ENCODE measurements at regions not wholly inside any gene's neighbourhood (a gene's known extent, or its start where the extent isn't known, plus 50 kb on each side); places are given as distances from the start of the nearest gene placed in this dataset.
"Not testable (repeated sequence)": the region's sequence is repeated elsewhere in the genome, so short reads cannot be mapped to it uniquely, and the experiment has no call there.

- no peak for DNase-seq (ENCODE audit: low read depth)
These were observed 272.1 kb upstream of the DAB2 start for GRCh38 chr5:39696672-39697398.

DNA sequence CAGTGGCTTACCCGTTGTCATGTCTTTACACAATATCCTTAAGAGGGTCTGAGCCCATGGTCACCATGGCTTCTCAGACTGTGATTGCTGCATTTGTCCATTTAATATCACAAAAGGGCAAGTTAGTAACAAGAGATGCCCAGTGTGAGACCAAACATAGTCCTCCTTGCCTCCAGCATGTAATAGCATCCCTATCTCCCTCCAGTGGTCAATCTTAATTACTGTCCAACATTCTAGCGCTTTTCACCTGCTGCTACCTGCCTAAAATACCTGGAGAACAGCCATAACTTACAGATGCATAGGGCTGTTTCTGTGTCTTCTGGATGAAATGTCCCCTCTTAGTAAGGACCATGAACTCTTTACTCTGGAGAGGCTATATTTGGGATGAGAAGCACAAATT, 267.2 kb upstream of the DAB2 start:
- DNase-seq (ENCODE audit: low read depth) = no peak

- no peak for DNase-seq (ENCODE audit: low read depth)
These were observed 266.4 kb upstream of the DAB2 start for GRCh38 chr5:39691136-39691535.

- no peak for DNase-seq (ENCODE audit: low read depth)
These were observed 265.1 kb upstream of the DAB2 start for GRCh38 chr5:39689919-39690318.

DNA sequence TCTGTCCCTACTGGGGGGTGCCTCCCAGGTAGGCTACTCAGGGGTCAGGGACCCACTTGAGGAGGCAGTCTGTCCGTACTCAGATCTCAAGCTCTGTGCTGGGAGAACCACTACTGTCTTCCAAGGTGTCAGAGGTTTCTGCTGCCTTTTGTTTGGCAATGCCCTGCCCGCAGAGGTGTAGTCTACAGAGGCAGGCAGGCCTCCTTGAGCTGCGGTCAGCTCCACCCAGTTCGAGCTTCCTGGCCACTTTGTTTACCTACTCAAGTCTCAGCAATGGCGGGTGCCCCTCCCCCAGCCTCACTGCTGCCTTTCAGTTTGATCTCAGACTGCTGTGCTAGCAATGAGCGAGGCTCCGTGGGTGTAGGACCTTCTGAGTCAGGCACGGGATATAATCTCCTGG, 263.1 kb upstream of the DAB2 start:
- not testable (repeated sequence) for DNase-seq (ENCODE audit: low read depth)

GRCh38 chr5:39680213-39680612, 255.4 kb upstream of the DAB2 start:
- no peak for DNase-seq (ENCODE audit: low read depth)

DNA sequence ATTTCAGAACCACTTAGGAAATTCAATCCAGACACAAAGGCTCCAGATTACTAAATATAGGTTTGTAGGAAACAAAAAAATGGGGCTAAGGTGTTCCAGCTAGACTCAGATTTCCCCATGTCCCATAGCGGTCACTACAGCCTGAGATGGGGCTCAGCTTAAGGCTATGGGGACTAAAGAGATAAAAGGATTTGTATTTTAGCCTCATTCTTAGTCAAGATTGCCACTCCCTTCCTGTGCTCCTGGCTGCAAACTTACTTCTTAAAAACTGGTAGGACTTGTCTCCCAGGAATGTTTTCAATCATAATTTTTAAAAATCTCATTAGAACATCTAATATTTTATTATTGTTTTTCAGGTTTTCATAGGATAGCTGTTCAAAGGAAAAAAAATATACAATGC, 253.8 kb upstream of the DAB2 start:
- no peak for DNase-seq (ENCODE audit: low read depth)

DNA sequence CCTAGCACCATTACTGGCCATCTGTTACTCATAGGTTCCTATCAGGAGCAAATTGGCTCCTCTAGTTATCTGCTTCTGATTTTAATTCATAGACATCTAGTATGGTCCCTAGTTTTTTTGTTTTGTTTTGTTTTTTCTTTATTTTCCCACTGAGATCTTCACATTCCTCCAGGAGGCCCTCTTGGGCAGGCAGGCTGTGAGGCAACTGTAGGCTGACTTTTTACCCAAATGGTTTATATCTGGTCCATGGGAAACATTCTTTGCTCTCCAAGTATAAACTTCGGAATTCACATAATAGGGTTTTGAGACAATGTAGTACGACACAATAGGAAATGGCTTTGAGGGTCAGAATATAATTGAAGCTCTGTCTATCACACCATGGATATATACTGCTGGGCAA, 250.9 kb upstream of the DAB2 start:
- no peak for DNase-seq (ENCODE audit: low read depth)

GRCh38 chr5:39674209-39675082, 249.7 kb upstream of the DAB2 start:
- DNase-seq (ENCODE audit: low read depth) = no peak

DNA sequence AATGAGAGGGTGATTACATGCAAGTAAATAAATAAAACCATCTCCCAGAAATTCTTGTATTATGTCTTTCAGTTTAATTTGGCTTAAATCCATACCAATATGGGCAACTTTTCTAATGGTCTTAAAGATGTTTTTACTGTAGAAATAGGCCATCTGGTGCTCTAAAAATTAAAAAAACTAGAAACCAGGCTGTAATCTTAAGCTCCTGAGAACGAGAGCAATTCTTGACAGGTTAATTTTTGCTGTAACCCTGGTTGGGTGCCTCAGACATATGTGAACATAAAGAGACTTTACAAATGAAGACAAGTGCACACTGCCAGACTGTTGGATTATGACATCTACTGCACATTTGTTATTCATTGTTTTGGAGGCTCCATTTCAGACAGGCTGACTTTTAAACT, 246.8 kb upstream of the DAB2 start:
- DNase-seq (ENCODE audit: low read depth) = no peak

GRCh38 chr5:39670955-39671354, 246.2 kb upstream of the DAB2 start:
- no peak for DNase-seq (ENCODE audit: low read depth)

DNA sequence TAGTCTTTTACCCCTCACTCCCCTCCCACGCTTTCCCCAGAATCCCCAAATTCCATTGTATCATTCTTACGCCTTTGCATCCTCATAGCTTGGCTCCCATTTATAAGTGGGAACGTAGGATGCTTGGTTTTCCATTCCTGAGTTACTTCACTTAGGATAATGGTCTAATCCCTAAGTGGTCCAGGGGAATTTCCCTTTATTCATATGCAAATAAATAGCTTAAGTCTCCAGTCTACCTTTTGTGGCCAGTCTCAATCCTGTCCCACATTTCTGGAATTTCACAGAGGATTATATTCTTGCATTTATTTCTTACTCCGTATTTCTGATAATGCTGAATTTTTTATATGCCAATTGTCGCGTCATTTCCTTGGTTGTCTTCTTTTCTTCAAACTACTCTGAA, 245.6 kb upstream of the DAB2 start:
- DNase-seq (ENCODE audit: low read depth) = no peak

DNA sequence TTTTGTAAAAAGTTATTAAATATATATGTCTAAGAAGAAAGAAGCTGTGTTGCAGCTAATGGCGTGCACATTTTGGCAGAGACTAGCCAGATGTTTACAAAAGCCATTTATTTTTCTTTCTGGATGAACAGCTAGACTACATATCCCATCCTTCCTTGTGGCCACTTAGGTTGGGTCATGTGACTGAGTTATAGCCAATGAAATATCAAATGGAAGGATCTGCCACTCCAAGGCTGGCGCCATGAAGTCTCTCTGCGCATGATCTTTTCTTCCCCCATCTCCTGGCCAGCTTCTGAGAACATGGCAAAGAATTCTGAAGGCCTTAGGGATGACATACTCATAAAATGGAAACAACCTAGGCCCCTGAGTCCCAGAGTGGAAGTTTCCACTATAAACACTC, 244.2 kb upstream of the DAB2 start:
- DNase-seq (ENCODE audit: low read depth) = no peak

DNA sequence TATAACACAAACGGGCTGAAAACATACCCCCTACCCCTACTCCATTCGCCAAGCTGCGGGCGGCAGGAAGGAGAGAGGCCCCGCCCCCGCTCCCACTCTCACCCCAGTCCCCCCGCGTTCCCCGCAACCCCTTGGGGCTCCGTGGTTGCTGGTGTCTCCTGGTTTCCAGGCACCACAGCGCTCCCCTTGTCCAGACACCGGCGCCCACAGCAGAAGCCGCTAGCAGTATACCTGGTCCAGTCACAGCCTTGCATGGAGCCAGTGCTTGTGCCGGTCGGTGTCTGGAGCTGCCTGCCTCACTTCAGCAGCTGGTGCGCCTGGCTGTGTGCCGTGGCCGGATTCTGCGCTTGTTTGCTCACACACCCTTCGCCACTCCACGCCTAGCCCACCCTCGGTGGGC, 240.5 kb upstream of the DAB2 start:
- DNase-seq (ENCODE audit: low read depth) = no peak

DNA sequence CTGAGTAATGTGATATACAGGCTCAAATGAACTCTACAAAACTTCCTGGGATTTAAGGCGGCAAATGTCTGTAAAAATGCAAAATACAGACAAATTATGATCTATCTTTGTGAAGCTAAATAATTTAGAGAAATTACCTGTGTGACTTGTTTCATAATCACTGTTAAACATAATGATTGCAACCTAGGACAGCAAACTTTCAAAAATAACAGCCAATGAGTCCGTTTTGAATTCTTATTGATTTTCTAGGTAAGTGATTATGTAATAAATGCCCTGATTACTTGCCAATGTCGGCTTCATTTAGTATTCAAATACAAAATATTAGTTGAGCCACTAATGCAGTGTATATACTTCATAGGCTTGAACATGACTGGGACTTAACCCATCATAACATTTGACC, 238.2 kb upstream of the DAB2 start:
- DNase-seq (ENCODE audit: low read depth) = no peak

DNA sequence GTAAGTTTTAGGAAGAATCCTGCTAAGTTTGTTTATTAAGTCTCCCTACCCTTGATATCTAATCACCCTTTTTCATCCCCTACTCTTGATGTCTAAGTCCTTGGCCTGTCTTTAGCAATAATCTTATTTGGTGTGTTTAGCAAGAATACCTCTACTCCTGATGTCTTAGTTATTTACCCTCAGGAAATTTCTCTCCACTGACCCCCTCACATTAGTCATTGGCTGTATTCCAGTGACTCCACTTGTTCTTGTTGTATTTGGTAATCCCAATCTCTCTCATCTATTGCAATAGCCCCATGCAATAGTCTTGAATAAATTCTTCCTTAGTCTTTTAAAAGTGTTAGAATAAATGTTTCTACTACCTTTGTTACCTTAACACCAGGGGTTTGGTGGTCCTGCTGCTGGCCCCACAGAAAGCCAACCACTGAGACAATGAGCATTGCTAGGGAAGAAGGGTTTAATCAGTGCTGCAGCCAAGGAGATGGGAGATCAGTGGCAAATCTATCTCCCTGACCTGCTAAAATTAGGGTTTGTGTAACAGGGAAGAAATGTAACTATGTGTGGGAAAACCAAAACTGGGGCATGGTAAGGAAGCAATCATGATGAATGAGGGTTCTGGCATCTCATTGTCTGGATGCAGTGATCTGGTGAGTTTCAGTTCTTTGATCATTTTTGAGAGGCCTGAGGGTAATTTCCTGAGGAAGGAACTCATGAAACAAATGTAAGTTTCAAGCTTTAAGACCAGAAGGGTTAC, 236.4 kb upstream of the DAB2 start:
- no peak for DNase-seq (ENCODE audit: low read depth)

DNA sequence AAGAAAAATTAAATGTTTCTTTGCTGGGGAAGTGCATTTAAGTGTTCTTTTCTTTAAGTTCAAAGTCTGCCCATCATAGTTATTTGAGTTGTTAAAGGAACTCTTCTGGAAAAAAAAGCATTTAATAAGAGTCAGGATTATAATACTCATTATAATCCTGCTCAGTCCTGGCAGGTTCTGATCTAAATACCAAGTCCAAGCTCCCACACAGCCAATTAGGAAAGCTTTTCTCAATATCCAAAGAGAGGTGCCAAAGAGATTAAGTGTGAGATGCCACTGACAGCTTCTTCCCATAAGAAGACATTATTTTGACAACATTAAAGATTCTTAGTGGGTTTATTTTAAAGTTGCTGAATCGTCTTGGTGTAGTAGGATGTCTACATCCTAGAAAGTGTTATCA, 235.2 kb upstream of the DAB2 start:
- no peak for DNase-seq (ENCODE audit: low read depth)

- no peak for DNase-seq (ENCODE audit: low read depth)
These were observed 234.1 kb upstream of the DAB2 start for GRCh38 chr5:39658866-39659265.

DNA sequence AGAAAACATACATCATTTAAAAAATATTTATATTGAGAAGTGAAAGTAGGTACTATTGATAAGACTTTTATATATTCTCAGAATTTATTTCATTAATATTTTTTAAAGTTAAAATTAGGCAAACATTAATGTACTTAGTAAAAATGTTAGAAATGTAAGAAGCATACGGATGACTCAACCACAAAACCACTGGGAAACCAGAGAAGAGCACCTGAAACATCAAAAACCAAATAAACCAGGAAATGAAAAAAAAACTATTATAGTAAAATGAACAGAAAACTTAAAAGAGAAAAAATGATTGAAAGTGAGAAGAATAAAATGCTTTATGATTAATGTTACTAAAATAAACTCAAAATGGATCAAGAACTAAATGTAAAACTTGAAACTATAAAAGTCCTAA, 233.2 kb upstream of the DAB2 start:
- no peak for DNase-seq (ENCODE audit: low read depth)

DNA sequence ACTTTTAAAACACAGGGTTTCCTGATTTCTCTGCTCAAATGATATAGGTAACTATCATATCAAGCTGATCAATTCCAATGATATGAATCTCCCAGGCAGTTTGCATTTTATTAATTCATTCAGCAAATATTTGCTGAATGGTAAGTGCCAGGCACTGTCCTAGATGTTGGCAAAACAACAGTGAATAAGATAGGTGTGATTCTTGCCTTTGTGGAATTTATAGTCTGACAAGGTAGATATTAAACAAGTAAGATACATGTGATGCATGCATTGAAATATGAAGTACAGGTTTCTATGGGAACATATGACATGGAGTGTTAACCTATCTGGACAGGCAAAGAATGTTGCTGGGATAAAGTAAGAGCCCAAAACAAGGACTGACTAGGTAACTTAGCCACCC, 231.8 kb upstream of the DAB2 start:
- DNase-seq (ENCODE audit: low read depth) = no peak

DNA sequence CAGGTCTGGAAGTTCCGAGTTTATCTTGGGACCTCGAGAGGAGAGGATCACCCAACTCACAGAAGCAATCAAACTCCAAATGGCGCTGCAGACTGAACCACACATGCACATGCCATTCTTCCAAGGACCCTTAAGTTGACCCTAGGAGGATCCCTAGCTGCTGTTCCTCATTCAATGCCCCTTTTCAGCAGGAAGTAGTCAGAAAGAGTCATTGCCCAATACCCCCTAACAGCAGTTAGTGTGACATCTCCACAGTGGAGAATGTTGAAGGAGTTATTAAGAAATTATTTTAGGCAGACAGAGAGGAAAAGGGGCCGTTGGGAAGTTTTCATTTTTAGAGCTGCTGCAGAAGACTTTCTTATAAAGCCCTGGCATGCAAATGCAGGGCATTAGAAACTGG, 229.9 kb upstream of the DAB2 start:
- DNase-seq (ENCODE audit: low read depth) = no peak

DNA sequence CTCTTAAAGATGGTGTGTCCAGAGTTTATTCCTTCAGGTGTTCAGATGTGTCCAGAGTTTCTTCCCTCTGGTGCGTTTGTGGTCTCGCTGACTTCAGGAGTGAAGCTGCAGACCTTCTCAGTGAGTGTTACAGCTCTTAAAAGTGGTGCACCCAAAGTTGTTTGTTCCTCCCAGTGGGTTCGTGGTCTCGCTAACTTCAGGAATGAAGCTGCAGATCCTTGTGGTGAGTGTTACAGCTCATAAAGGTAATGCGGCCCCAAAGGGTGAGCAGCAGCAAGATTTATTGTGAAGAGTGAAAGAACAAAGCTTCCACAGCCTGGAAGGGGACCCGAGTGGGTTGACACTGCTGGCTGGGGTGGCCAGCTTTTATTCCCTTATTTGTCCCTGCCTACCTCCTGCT, 227.7 kb upstream of the DAB2 start:
- not testable (repeated sequence) for DNase-seq (ENCODE audit: low read depth)

GRCh38 chr5:39652036-39652435, 227.3 kb upstream of the DAB2 start:
- DNase-seq (ENCODE audit: low read depth) = no peak
